ENCODE measurements at regions not wholly inside any gene's neighbourhood (a gene's known extent, or its start where the extent isn't known, plus 50 kb on each side); places are given as distances from the start of the nearest gene placed in this dataset.
"Not testable (repeated sequence)": the region's sequence is repeated elsewhere in the genome, so short reads cannot be mapped to it uniquely, and the experiment has no call there.

- peak overlapping the region; percentile 27; the same call in 1 of the 2 replicates for H3K4me3 ChIP-seq (ENCODE audit: low read depth, low read length)
- TF ChIP-seq CTCF (IDR thresholded peaks at IDR 0.05; ENCODE audit: low read depth, low read length): peak; percentile 49
Observed at GRCh38 chr20:29443206-29443781, 1814.2 kb upstream of the DEFB115 start.

GRCh38 chr20:29443819-29444218, 1813.6 kb upstream of the DEFB115 start:
- TF ChIP-seq CTCF (IDR thresholded peaks at IDR 0.05; ENCODE audit: low read depth, low read length): no peak
- no peak overlapping the region for H3K4me3 ChIP-seq (ENCODE audit: low read depth, low read length)

GRCh38 chr20:29445050-29445907, 1812.2 kb upstream of the DEFB115 start:
- peak overlapping the region; percentile 32 for H3K4me3 ChIP-seq (ENCODE audit: low read depth, low read length)

GRCh38 chr20:29447517-29448484, 1809.7 kb upstream of the DEFB115 start:
- not testable (repeated sequence) for H3K4me3 ChIP-seq (ENCODE audit: low read depth, low read length)

GRCh38 chr20:29448806-29449470, 1808.5 kb upstream of the DEFB115 start:
- TF ChIP-seq CTCF (IDR thresholded peaks at IDR 0.05; ENCODE audit: low read depth, low read length): no peak
- no peak overlapping the region for H3K4me3 ChIP-seq (ENCODE audit: low read depth, low read length)

- no peak for TF ChIP-seq CTCF (IDR thresholded peaks at IDR 0.05; ENCODE audit: low read depth, low read length)
- H3K4me3 ChIP-seq (ENCODE audit: low read depth, low read length): no peak overlapping the region
Observed at GRCh38 chr20:29452186-29452585, 1805.3 kb upstream of the DEFB115 start.

- not testable (repeated sequence) for H3K4me3 ChIP-seq (ENCODE audit: low read depth, low read length)
Observed at GRCh38 chr20:29456987-29457693, 1800.3 kb upstream of the DEFB115 start.

- H3K4me3 ChIP-seq (ENCODE audit: low read depth, low read length): no peak overlapping the region
- no peak for TF ChIP-seq CTCF (IDR thresholded peaks at IDR 0.05; ENCODE audit: low read depth, low read length)
Observed at GRCh38 chr20:29472606-29473005, 1784.9 kb upstream of the DEFB115 start.

GRCh38 chr20:29492840-29493239, 1764.6 kb upstream of the DEFB115 start:
- not testable (repeated sequence) for H3K4me3 ChIP-seq (ENCODE audit: low read depth, low read length)

- H3K4me3 ChIP-seq (ENCODE audit: low read depth, low read length): not testable (repeated sequence)
Observed at GRCh38 chr20:29496767-29497166, 1760.7 kb upstream of the DEFB115 start.
